Esophagus muscularis mucosa (tissue), 4 donors: ENCODE measurements at regions not wholly inside any gene's neighbourhood (a gene's known extent, or its start where the extent isn't known, plus 50 kb on each side); places are given as distances from the start of the nearest gene placed in this dataset.

Source experiments
- DNase-seq: peaks from one replicate; pipeline ENCODE4 v3.0.0-alpha.2; 2017; ENCODE audit errors: extremely low spot score
- H3K27ac ChIP-seq, 4 donors: fragments of 200-600 bp; sonication (generic); replicated peaks in 1 of 4; 1 replicate in 3 of 4; 2 replicates in 1 of 4; pipeline ENCODE4 v1.5.1; 2016 to 2019; ENCODE audit warnings: mild to moderate bottlenecking in 1 of 4
- H3K27me3 ChIP-seq, 4 donors: fragments of 200-600 bp; sonication (generic); one replicate each; pipeline versions ENCODE4 v1.5.1 to v1.6.0; 2016 to 2019
- H3K36me3 ChIP-seq, 4 donors: fragments of 200-600 bp; sonication (generic); one replicate each; pipeline ENCODE4 v1.5.1; 2016 to 2019
- H3K4me1 ChIP-seq, 4 donors: fragments of 200-600 bp; sonication (generic); one replicate each; pipeline ENCODE4 v1.5.1; 2016 to 2019
- H3K4me3 ChIP-seq, 4 donors: fragments of 200-600 bp; sonication (generic); 1 replicate in 2 of 4; 2 replicates in 2 of 4; pipeline ENCODE4 v1.5.1; 2016 to 2019; ENCODE audit warnings: mild to moderate bottlenecking in 4 of 4, moderate library complexity in 1 of 4
- H3K9me3 ChIP-seq, 4 donors: fragments of 200-600 bp; sonication (generic); 1 replicate in 3 of 4; 2 replicates in 1 of 4; pipeline ENCODE4 v1.5.1; 2016 to 2019
- EP300 ChIP-seq: sonication (generic); formaldehyde crosslinking; IDR thresholded peaks from one replicate; pipeline ENCODE4 v1.6.1; 2017; ENCODE audit warnings: antibody characterized with exemption
- POLR2A ChIP-seq: fragments of 450-650 bp; IDR thresholded peaks from one replicate; pipeline ENCODE4 v1.6.1; 2017; ENCODE audit warnings: antibody characterized with exemption, moderate library complexity, mild to moderate bottlenecking, low read depth
- POLR2AphosphoS5 ChIP-seq, 2 donors: sonication (generic); formaldehyde crosslinking; IDR thresholded peaks; one replicate each; pipeline ENCODE4 v1.6.1; 2017; ENCODE audit warnings: antibody characterized with exemption in 2 of 2
- whole genome bisulfite sequencing: methylation state at CpG from one replicate; pipeline ENCODE4 v1.1.5; 2018; 5-methylcytosine and 5-hydroxymethylcytosine counted together
- intact Hi-C: fragments of 100-400 bp; cut with DNase I; formaldehyde crosslinking; loops from one replicate; pipeline ENCODE4 v1.15.1; 2023
- TF ChIP-seq, protein P1 (sequence below), 3 experiments: fragments of 200-600 bp in 2 of 3; fragments of 450-650 bp in 1 of 3; sonication (generic) in 2 of 3; IDR thresholded peaks; one replicate each; pipeline ENCODE4 v1.5.1; 2017 to 2019; ENCODE audit warnings: antibody characterized with exemption in 3 of 3, mild to moderate bottlenecking in 2 of 3, moderate library complexity in 1 of 3

- 79% methylated on average over 2 of the region's 2 CpGs for WGBS
- no peaks in the 10 kb centered on the region for H3K27me3 ChIP-seq
- H3K4me1 ChIP-seq, result no peaks in the 10 kb centered on the region
- H3K9me3 ChIP-seq, result no peaks in the 10 kb centered on the region
- TF ChIP-seq, protein P1, sequence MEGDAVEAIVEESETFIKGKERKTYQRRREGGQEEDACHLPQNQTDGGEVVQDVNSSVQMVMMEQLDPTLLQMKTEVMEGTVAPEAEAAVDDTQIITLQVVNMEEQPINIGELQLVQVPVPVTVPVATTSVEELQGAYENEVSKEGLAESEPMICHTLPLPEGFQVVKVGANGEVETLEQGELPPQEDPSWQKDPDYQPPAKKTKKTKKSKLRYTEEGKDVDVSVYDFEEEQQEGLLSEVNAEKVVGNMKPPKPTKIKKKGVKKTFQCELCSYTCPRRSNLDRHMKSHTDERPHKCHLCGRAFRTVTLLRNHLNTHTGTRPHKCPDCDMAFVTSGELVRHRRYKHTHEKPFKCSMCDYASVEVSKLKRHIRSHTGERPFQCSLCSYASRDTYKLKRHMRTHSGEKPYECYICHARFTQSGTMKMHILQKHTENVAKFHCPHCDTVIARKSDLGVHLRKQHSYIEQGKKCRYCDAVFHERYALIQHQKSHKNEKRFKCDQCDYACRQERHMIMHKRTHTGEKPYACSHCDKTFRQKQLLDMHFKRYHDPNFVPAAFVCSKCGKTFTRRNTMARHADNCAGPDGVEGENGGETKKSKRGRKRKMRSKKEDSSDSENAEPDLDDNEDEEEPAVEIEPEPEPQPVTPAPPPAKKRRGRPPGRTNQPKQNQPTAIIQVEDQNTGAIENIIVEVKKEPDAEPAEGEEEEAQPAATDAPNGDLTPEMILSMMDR (IDR thresholded peaks at IDR 0.05), result no peak
- TF ChIP-seq POLR2AphosphoS5 (IDR thresholded peaks at IDR 0.05) (no peak), POLR2A (no peak), EP300 (no peak)
- intact Hi-C loops, result no loop called here
- H3K27ac ChIP-seq, result no peak overlapping the region
- no peak overlapping the region for H3K4me3 ChIP-seq
- no peaks in the 10 kb centered on the region for H3K36me3 ChIP-seq
- DNase-seq, result no peak
Measured at GRCh38 chr10:57996536-57996935, 271.2 kb downstream of the IPMK start.

GRCh38 chr10:57993302-57993701 lies 274.4 kb downstream of the IPMK start:
- DNase-seq, result no peak
- Histone ChIP-seq H3K27ac (no peak overlapping the region), H3K36me3 (no peaks in the 10 kb centered on the region), H3K9me3 (no peaks in the 10 kb centered on the region), H3K4me1 (no peaks in the 10 kb centered on the region), H3K27me3 (no peaks in the 10 kb centered on the region), H3K4me3 (no peak overlapping the region)
- TF ChIP-seq POLR2AphosphoS5 (IDR thresholded peaks at IDR 0.05) (no peak), POLR2A (no peak), EP300 (no peak)
- TF ChIP-seq, protein P1 (IDR thresholded peaks at IDR 0.05), result no peak
- WGBS, result 83% methylated on average over 4 of the region's 4 CpGs
- intact Hi-C loops, result no loop called here

DNA sequence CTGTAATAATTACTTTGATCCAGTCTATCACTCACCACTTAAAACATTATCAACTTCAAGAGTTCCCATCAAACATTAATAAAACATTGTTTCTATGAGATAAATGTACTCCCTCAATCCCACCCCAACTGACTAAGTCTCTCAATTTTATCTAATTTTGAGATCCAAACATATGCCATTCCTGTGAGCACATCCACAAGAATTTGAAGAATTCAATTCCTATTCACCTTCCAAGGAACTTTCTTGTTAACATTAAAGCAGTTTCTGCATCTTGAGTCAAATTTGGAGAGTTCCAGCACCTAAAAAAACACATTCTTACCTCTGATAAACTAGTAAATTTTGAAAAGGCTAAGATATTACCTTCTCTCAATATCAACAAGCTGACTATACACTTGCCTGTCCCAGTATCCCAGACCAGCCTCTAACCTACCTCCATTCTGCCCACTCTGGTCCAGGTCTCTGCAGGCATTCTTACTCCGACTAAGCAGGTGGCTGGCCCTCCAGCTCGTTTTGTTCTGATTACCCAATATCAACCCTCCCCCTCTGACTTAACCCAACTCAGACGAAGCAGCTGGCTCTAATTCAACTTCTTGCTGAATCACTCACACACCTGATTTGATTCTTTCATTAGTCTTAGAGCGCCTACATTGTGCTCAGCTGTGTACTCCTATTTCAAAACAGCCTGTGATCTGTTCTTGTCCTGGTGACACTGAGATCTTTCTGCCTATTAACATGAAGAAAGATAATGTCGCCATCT lies 275.2 kb downstream of the IPMK start:
- WGBS, result 59% methylated on average over 5 of the region's 5 CpGs
- Histone ChIP-seq H3K4me3 (no peak overlapping the region), H3K36me3 (no peaks in the 10 kb centered on the region), H3K4me1 (no peaks in the 10 kb centered on the region), H3K27ac (no peak overlapping the region), H3K27me3 (no peaks in the 10 kb centered on the region), H3K9me3 (no peaks in the 10 kb centered on the region)
- intact Hi-C loops, result no loop called here
- DNase-seq, result no peak
- TF ChIP-seq POLR2A (no peak), POLR2AphosphoS5 (IDR thresholded peaks at IDR 0.05) (no peak), EP300 (no peak)
- TF ChIP-seq, protein P1 (IDR thresholded peaks at IDR 0.05), result no peak

DNA sequence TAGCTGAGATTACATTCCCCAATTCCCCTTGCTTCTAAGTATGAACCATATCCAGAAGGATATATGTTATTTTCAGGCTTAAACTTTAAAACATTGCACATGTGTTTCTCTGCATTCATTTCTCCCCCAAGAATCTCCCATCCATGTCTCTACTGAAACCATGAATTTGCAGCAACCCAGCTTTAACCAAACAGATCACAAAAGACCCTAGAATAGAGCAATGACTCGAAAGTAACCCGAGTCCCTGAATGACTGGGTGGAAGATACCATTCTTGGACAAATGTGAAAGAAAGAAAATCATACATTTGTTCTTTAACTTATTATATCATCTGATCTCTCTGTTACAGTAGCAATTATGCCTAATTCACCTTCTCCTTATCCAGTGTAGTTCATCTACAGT lies 278.7 kb downstream of the IPMK start:
- no peak overlapping the region for H3K27ac ChIP-seq
- no peaks in the 10 kb centered on the region for H3K9me3 ChIP-seq
- intact Hi-C loops, result no loop called here
- DNase-seq, result no peak
- H3K4me3 ChIP-seq, result no peak overlapping the region
- H3K4me1 ChIP-seq, result no peaks in the 10 kb centered on the region
- WGBS, result 60% methylated on average over 2 of the region's 2 CpGs
- no peaks in the 10 kb centered on the region for H3K27me3 ChIP-seq
- no peak for TF ChIP-seq POLR2AphosphoS5 (IDR thresholded peaks at IDR 0.05)
- TF ChIP-seq, protein P1 (IDR thresholded peaks at IDR 0.05), result no peak
- no peak for TF ChIP-seq POLR2A
- no peak for TF ChIP-seq EP300
- H3K36me3 ChIP-seq, result no peaks in the 10 kb centered on the region
